D721Med (cell line): ENCODE measurements at regions not wholly inside any gene's neighbourhood (a gene's known extent, or its start where the extent isn't known, plus 50 kb on each side); places are given as distances from the start of the nearest gene placed in this dataset.

Source experiments
- DNase-seq: peaks from one replicate; pipeline ENCODE4 v3.0.0; 2011; ENCODE audit warnings: low spot score; ENCODE audit not compliant: insufficient read length
- FAIRE-seq: peaks from 2 replicates; lab custom pipeline; 2011; peaks lifted over from hg19 to GRCh38; lab: Jason Lieb, UNC
- TF ChIP-seq, protein P1 (sequence below): IDR thresholded peaks from 2 replicates; pipeline ENCODE4 v1.5.1; 2012; ENCODE audit warnings: mild to moderate bottlenecking, control low read depth; ENCODE audit not compliant: insufficient read depth; ENCODE audit errors: missing control alignments

DNA sequence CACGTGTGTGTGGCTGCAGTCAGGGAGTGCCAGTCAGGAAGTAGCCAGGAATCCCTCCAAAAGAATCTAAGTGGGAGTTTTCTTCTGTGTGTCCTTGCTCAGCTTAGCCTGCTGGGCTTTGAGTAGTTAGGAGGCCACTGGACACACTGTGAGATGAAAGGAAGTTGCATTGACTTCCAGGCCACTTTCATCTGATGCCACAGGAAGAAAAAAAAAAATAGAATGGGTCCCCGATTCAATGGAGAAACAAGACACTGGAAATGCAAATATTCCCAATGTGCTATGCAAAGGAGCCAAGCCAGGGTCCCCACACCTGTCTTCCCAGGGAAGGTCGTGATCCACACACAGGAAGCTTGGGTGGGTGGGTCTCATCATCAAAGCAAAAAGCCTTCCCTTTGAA, 95.6 kb upstream of the E2F8 start:
- TF ChIP-seq, protein P1, sequence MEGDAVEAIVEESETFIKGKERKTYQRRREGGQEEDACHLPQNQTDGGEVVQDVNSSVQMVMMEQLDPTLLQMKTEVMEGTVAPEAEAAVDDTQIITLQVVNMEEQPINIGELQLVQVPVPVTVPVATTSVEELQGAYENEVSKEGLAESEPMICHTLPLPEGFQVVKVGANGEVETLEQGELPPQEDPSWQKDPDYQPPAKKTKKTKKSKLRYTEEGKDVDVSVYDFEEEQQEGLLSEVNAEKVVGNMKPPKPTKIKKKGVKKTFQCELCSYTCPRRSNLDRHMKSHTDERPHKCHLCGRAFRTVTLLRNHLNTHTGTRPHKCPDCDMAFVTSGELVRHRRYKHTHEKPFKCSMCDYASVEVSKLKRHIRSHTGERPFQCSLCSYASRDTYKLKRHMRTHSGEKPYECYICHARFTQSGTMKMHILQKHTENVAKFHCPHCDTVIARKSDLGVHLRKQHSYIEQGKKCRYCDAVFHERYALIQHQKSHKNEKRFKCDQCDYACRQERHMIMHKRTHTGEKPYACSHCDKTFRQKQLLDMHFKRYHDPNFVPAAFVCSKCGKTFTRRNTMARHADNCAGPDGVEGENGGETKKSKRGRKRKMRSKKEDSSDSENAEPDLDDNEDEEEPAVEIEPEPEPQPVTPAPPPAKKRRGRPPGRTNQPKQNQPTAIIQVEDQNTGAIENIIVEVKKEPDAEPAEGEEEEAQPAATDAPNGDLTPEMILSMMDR, result no peak
- no peak for FAIRE-seq
- DNase-seq, result no peak

DNA sequence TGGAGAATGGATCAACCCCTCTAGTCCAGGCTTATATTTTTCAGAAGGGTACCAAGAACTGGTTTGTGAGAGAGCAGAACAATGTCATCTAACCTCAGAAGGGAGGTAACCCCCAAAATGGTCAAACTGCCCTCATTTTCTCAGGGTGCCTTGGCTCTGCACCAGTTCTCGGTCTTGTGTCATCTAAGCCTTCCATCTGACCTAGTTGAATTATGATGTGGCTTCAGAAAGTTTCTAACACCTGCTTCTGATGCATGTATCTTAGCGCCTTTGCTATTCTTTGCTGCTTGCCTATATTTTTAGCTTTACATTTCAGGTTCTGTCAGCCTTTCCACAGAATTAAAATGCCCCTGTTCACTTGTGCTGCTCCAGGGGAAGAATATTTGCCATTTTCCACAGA, 91.7 kb upstream of the E2F8 start:
- TF ChIP-seq, protein P1, result no peak
- DNase-seq (no peak), FAIRE-seq (no peak)

DNA sequence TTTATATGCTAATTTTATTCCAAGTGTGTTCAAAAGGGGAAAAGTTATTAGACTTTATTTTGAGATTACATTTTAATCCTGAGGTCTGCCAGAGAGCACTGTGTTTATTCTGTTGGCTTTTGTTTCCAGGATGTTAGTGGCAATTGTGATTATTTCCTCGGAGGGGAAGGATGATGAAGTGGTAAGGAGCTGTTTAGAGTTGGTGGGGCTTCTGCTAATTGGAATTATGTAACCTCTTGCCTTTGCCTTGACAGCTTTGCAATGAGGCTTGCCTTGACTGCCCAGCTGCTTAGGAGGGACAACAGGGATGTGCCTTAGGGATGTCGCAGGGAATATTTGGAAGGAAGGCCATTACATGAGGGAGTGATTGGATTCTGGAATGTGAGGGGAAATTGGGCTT, 89.7 kb upstream of the E2F8 start:
- TF ChIP-seq, protein P1, result no peak
- DNase-seq, result no peak
- FAIRE-seq, result no peak

DNA sequence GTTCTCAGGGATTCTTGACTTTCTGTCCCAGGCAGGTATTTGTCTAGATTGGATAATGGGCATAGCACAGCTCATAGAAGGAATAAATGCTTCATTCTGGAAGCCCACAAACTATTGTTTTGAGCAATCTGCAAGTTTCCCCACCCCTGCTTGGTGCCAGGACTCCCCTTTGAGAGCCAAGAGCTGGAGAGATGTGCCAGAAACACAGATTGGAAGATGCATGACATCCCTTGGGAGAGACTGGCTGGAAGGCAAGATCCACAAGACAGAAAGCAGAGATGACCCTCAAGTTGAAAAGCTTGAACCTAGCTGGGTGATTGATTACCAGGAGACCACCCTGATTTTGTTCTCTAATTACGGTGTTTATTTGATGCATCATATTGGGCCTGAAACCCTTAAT, 89.2 kb upstream of the E2F8 start:
- no peak for FAIRE-seq
- no peak for DNase-seq
- TF ChIP-seq, protein P1, result no peak

DNA sequence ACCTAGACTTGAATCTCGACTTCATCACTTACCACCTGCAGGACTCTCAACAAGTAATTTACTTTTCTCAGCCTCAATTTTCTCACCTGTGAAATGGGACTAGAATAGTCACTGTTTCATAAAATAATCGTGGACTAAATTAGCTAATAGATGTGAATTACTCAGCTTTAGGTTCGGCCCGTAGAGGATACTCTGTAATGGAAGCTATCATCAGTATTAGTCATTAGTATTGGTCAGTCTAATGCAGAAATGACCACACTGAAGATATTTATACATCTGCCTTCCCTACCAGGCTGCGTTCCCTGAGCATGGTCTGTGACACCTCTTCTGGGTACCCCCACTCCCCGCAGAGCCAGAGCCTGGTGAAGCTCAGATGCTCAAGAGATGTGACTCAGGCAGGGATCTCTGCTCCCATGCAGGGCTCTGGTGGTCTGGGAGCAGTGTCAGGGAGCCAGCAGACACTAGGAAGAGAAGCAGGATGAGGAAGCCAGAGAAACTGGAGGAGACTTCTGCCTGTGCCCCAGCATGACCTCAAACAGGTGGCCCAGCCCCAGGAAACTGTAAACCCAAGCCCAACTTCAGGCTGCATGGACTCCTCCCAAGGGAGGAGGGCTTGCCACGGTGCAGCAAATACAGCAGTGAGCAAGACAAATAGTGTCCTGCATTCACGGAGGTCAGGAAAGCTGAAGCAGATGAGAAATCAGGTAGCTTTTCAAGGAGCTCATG, 88.0 kb upstream of the E2F8 start:
- DNase-seq, result no peak
- TF ChIP-seq, protein P1, result no peak
- FAIRE-seq, result no peak

DNA sequence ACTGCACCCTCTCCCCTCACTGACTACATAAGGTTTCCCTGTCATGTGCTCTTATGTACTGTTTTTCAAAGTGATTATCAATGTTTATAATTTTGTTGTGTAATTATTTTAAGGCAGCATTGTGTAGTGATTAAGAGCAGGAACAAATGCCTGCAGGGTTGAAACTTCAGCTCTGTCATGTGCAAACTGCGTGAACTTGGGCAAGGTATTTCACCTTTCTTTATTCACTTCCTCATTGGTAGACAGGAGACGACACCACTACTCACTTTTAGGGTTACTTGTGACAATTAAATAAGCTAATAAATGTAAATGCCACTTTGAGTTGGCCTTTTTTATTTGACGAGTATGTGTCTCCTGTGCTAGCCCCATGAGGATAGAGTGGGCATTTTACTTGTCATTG, 86.5 kb upstream of the E2F8 start:
- FAIRE-seq (no peak), DNase-seq (no peak)
- TF ChIP-seq, protein P1, result no peak

DNA sequence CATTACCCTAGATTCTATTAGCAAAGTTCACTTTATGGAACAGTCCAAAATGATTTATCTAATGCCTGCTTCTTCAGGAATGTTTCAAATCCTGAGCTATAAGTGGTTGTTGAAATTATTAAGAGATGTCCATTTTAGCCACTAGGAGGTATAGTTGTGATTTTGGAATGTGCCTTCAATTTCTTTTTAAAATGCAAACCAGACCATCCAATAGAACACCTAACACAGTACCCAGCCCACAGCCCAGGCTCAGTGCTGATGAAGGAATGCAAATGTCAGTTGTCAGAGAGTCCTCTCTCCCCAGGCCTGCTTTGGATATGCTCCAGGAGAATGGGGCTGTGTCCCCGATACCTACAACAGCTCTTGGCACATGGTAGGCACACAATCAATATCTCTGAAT, 85.8 kb upstream of the E2F8 start:
- TF ChIP-seq, protein P1, result no peak
- no peak for DNase-seq
- no peak for FAIRE-seq
